Fibroblast of the aortic adventitia (primary cell): ENCODE measurements at regions not wholly inside any gene's neighbourhood (a gene's known extent, or its start where the extent isn't known, plus 50 kb on each side); places are given as distances from the start of the nearest gene placed in this dataset.
A peak's percentile ranks its signal among the peaks of the same experiment; 100 is the strongest.

Source experiments
- DNase-seq: peaks from one replicate; pipeline ENCODE4 v3.0.0-alpha.2; 2010; ENCODE audit warnings: low read depth
- H3K4me3 ChIP-seq: 2 replicates; pipeline ENCODE4 v1.5.1; 2011; ENCODE audit warnings: low read depth, mild to moderate bottlenecking, control low read depth, low read length, moderate library complexity
- TF ChIP-seq, protein P1 (sequence below): IDR thresholded peaks from 2 replicates; pipeline ENCODE4 v1.5.1; 2011; ENCODE audit warnings: mild to moderate bottlenecking, low read length, control low read depth, inconsistent platforms; ENCODE audit not compliant: insufficient read depth

DNA sequence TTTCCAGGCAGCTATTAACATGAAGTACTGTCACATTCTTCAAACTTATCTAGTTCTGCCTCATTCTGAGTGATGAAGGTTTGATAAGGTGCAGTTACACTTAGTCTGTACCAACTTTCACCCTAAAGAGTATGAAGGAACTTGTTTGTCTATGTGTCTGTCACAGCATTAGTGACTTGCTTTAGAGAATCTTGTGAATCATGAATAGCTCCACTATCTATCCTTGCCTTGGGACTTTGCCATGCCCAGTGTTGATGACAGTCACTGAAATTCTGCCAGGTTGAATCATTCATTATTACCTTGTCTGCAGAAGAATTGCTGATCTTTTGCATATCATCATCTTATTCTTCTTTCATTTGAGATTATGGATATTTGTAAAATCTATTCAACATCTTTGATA lies 50.9 kb upstream of the A1CF start:
- TF ChIP-seq, protein P1, sequence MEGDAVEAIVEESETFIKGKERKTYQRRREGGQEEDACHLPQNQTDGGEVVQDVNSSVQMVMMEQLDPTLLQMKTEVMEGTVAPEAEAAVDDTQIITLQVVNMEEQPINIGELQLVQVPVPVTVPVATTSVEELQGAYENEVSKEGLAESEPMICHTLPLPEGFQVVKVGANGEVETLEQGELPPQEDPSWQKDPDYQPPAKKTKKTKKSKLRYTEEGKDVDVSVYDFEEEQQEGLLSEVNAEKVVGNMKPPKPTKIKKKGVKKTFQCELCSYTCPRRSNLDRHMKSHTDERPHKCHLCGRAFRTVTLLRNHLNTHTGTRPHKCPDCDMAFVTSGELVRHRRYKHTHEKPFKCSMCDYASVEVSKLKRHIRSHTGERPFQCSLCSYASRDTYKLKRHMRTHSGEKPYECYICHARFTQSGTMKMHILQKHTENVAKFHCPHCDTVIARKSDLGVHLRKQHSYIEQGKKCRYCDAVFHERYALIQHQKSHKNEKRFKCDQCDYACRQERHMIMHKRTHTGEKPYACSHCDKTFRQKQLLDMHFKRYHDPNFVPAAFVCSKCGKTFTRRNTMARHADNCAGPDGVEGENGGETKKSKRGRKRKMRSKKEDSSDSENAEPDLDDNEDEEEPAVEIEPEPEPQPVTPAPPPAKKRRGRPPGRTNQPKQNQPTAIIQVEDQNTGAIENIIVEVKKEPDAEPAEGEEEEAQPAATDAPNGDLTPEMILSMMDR = no peak
- no peak for DNase-seq
- no peak overlapping the region for H3K4me3 ChIP-seq

DNA sequence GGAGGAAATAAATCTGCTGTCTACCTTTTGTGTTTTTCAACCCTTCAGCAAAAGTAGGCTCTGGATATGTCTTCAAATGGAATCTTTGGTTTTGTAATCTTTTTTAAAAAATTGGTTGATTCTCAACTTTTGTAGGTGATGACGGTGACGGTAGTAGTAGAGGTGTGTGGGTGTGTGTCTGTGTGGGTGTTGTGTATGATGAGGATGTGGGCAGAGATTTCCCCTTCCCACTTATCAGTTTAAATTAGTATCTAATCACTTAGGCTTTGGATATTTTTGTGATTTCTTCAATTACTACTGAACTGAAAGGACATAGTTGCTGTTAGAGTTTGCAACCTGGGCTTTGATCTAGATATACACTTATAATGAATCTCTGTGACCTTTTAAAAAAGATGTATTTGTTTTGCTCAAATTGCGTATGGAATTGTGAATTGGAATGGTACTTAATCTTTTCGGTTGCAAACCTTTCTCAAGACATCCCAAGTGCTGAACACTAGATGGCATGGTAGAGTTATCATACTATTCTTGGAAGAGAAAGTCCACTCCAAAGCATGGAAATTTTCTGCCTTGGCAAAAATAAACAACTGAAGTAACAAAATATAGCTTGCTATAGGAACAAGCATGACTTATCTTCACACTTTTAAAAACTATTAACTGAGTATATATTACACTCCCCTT lies 51.9 kb upstream of the A1CF start:
- peak; percentile 73 for DNase-seq
- no peak overlapping the region for H3K4me3 ChIP-seq
- TF ChIP-seq, protein P1 = peak; percentile 72

DNA sequence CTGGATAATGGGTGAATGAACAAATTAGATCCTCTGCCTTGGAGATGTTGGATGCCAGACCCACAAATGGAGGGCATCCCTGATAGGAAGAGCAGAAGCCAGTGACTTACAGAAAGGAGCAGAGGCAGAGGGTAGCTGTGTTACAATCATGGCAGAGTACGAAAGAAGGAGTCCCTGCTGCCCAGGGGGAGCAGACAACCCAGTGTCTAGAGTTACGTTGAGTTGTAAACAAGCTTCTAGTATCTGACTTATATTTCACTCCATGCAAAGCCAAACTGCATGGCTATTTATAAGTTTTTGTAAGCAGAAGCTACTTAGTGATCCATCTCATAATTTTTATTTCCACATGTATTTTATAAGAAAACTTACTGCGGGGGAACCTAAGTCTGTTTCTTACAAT lies 56.2 kb upstream of the A1CF start:
- H3K4me3 ChIP-seq = no peak overlapping the region
- TF ChIP-seq, protein P1 = no peak
- DNase-seq = no peak

GRCh38 chr10:50946991-50947781 lies 61.8 kb upstream of the A1CF start:
- DNase-seq = peak; percentile 8
- TF ChIP-seq, protein P1 = no peak
- no peak overlapping the region for H3K4me3 ChIP-seq

- no peak overlapping the region for H3K4me3 ChIP-seq
- TF ChIP-seq, protein P1 = no peak
- no peak for DNase-seq
These were observed 65.9 kb upstream of the A1CF start for GRCh38 chr10:50951365-50951764.

- DNase-seq = no peak
- TF ChIP-seq, protein P1 = no peak
- H3K4me3 ChIP-seq = no peak overlapping the region
These were observed 75.9 kb upstream of the A1CF start for GRCh38 chr10:50961297-50961696.
